ENCODE measurements at regions not wholly inside any gene's neighbourhood (a gene's known extent, or its start where the extent isn't known, plus 50 kb on each side); places are given as distances from the start of the nearest gene placed in this dataset.
"Not testable (repeated sequence)": the region's sequence is repeated elsewhere in the genome, so short reads cannot be mapped to it uniquely, and the experiment has no call there.

GRCh38 chr19:40940771-40941170 lies 50.3 kb upstream of the CYP2B6 start:
- TF ChIP-seq EZH2phosphoT487, CTCF, EZH2 (IDR thresholded peaks at IDR 0.05): not testable (repeated sequence)
